ENCODE measurements at regions not wholly inside any gene's neighbourhood (a gene's known extent, or its start where the extent isn't known, plus 50 kb on each side); places are given as distances from the start of the nearest gene placed in this dataset.

GRCh38 chr9:80836013-80836412, 853.3 kb downstream of the TLE1 start:
- TF ChIP-seq TCF7 (IDR thresholded peaks at IDR 0.05; ENCODE audit: borderline replicate concordance) (no peak), TAF1 (IDR thresholded peaks at IDR 0.05; ENCODE audit: borderline replicate concordance, low read depth, low read length) (no peak), POLR2A (IDR thresholded peaks at IDR 0.05; ENCODE audit: low read depth, low read length) (no peak), CTCF (IDR thresholded peaks at IDR 0.05 in 2 of 3, conservative IDR thresholded peaks at IDR 0.05 in 1 of 3; ENCODE audit: control insufficient read depth in 2 of 3, extremely low read depth in 1 of 3, insufficient read depth in 1 of 3, low read depth in 3 of 3, low read length in 3 of 3) (no peak), POLR2AphosphoS5 (IDR thresholded peaks at IDR 0.05; ENCODE audit: low read length) (no peak), EZH2 (IDR thresholded peaks at IDR 0.05; ENCODE audit: borderline replicate concordance, control insufficient read depth, low read depth, low read length) (no peak), ATF2 (IDR thresholded peaks at IDR 0.05; ENCODE audit: low read length) (no peak), ZNF274 (IDR thresholded peaks at IDR 0.05; ENCODE audit: insufficient read depth, insufficient read length) (no peak), RELA (IDR thresholded peaks at IDR 0.05; ENCODE audit: borderline replicate concordance, partially characterized antibody) (no peak), NFYA (IDR thresholded peaks at IDR 0.05; ENCODE audit: borderline replicate concordance, low read depth, low read length) (no peak), ESRRA (IDR thresholded peaks at IDR 0.05; ENCODE audit: low read length) (no peak), TARDBP (IDR thresholded peaks at IDR 0.05; ENCODE audit: borderline replicate concordance) (no peak)

All from GM12878 (cell line).